ENCODE measurements at regions not wholly inside any gene's neighbourhood (a gene's known extent, or its start where the extent isn't known, plus 50 kb on each side); places are given as distances from the start of the nearest gene placed in this dataset.
"Not testable (repeated sequence)": the region's sequence is repeated elsewhere in the genome, so short reads cannot be mapped to it uniquely, and the experiment has no call there.

DNA sequence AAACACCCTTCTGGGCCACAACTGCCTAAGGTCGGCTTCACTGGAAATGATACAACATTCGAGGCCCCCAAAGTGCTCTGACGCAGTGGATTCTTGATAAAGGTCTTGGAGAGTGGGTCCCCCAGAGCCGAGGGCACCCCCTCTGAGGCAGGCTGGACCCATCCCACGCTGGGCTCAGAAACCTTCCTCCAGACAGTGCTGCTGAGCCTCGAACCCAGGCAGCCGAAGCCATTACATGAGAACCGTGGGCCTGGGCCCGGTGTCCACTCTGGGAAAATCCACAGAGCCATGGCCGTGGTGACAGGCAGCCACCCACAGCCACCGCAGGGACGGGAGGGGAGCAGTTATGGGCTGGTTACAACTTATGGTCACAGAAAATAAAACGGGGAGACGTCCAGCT, 81.4 kb upstream of the ID2 start:
- WGBS, 2 donors (ENCODE audit: low coverage in 1 of 2), result 95 to 100% methylated on average over 1 to 14 of the region's 14 CpGs
- no peak overlapping the region for H3K4me3 ChIP-seq
- H3K27me3 ChIP-seq, result no peaks in the 10 kb centered on the region
- H3K9me3 ChIP-seq, result no peaks in the 10 kb centered on the region
- H3K36me3 ChIP-seq, result no peaks in the 10 kb centered on the region
- no peak for DNase-seq
- intact Hi-C loops (cut with DNase I; ENCODE audit: low total_unique reads), result no loop called here
- H3K27ac ChIP-seq, result no peak overlapping the region
- no peaks in the 10 kb centered on the region for H3K4me1 ChIP-seq
- TF ChIP-seq, protein P1, sequence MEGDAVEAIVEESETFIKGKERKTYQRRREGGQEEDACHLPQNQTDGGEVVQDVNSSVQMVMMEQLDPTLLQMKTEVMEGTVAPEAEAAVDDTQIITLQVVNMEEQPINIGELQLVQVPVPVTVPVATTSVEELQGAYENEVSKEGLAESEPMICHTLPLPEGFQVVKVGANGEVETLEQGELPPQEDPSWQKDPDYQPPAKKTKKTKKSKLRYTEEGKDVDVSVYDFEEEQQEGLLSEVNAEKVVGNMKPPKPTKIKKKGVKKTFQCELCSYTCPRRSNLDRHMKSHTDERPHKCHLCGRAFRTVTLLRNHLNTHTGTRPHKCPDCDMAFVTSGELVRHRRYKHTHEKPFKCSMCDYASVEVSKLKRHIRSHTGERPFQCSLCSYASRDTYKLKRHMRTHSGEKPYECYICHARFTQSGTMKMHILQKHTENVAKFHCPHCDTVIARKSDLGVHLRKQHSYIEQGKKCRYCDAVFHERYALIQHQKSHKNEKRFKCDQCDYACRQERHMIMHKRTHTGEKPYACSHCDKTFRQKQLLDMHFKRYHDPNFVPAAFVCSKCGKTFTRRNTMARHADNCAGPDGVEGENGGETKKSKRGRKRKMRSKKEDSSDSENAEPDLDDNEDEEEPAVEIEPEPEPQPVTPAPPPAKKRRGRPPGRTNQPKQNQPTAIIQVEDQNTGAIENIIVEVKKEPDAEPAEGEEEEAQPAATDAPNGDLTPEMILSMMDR (IDR thresholded peaks at IDR 0.05), result no peak
- TF ChIP-seq POLR2AphosphoS5 (IDR thresholded peaks at IDR 0.05) (no peak), POLR2A (IDR thresholded peaks at IDR 0.05) (no peak), EP300 (IDR thresholded peaks at IDR 0.05; ENCODE audit: low read depth) (no peak)
- in situ Hi-C loops (cut with MboI; ENCODE audit: low pct_ligation_motif_present in 1 of 4, low pct_unique_long_range_greater_than_20kb in 1 of 4, low sequenced_read_pairs in 3 of 4), result no loop called here

- Histone ChIP-seq H3K27me3 (no peaks in the 10 kb centered on the region), H3K27ac (no peak overlapping the region), H3K36me3 (no peaks in the 10 kb centered on the region), H3K4me1 (peaks cover 0 to 9% (median 3%) of the 10 kb centered on the region in 4 donors), H3K4me3 (no peak overlapping the region), H3K9me3 (no peaks in the 10 kb centered on the region)
- in situ Hi-C loops (cut with MboI; ENCODE audit: low pct_ligation_motif_present in 1 of 4, low pct_unique_long_range_greater_than_20kb in 1 of 4, low sequenced_read_pairs in 3 of 4) (no loop called here), intact Hi-C loops (cut with DNase I; ENCODE audit: low total_unique reads) (no loop called here)
- WGBS, 2 donors (ENCODE audit: low coverage in 1 of 2), result 67 to 89% methylated on average over 3 of the region's 3 CpGs
- DNase-seq, result no peak
- TF ChIP-seq EP300 (IDR thresholded peaks at IDR 0.05; ENCODE audit: low read depth) (no peak), POLR2A (IDR thresholded peaks at IDR 0.05) (no peak), POLR2AphosphoS5 (IDR thresholded peaks at IDR 0.05) (no peak)
- TF ChIP-seq, protein P1 (IDR thresholded peaks at IDR 0.05), result no peak
Observed at GRCh38 chr2:8602809-8603208, 79.0 kb upstream of the ID2 start.

DNA sequence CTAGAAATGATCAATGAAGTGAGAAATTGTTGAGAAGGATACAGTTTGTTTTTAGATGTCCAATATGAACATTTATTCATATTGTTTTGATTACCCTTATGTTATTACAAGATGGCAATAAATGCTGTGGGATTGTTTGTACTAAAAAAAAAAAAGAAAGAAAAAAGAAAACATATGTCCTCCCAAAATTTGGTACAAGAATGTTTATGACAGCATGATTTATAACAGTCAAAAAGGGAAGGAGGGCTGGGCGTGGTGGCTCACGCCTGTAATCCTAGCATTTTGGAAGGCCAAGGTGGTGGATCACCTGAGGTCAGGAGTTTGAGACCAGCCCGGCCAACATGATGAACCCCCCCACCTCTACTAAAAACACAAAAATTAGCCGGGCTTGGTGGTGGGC, 78.5 kb upstream of the ID2 start:
- in situ Hi-C loops (cut with MboI; ENCODE audit: low pct_ligation_motif_present in 1 of 4, low pct_unique_long_range_greater_than_20kb in 1 of 4, low sequenced_read_pairs in 3 of 4); intact Hi-C loops (cut with DNase I; ENCODE audit: low total_unique reads); H3K4me3 ChIP-seq; H3K27me3 ChIP-seq; DNase-seq; H3K9me3 ChIP-seq; H3K27ac ChIP-seq; H3K36me3 ChIP-seq: not testable (repeated sequence)
- peaks cover 0 to 13% (median 5%) of the 10 kb centered on the region in 4 donors for H3K4me1 ChIP-seq
- WGBS, 2 donors (ENCODE audit: low coverage in 1 of 2), result 63 to 94% methylated on average over 1 to 4 of the region's 4 CpGs

- no peaks in the 10 kb centered on the region for H3K36me3 ChIP-seq
- H3K27me3 ChIP-seq, result no peaks in the 10 kb centered on the region
- no peak for DNase-seq
- H3K4me1 ChIP-seq, result peaks cover 0 to 13% (median 5%) of the 10 kb centered on the region in 4 donors
- H3K27ac ChIP-seq, result no peak overlapping the region
- intact Hi-C loops (cut with DNase I; ENCODE audit: low total_unique reads), result no loop called here
- TF ChIP-seq EP300 (IDR thresholded peaks at IDR 0.05; ENCODE audit: low read depth) (no peak), POLR2AphosphoS5 (IDR thresholded peaks at IDR 0.05) (no peak), POLR2A (IDR thresholded peaks at IDR 0.05) (no peak)
- TF ChIP-seq, protein P1 (IDR thresholded peaks at IDR 0.05), result no peak
- H3K9me3 ChIP-seq, result no peaks in the 10 kb centered on the region
- H3K4me3 ChIP-seq, result no peak overlapping the region
- in situ Hi-C loops (cut with MboI; ENCODE audit: low pct_ligation_motif_present in 1 of 4, low pct_unique_long_range_greater_than_20kb in 1 of 4, low sequenced_read_pairs in 3 of 4), result no loop called here
- 72 to 73% methylated on average over 2 of the region's 2 CpGs for WGBS, 2 donors (ENCODE audit: low coverage in 1 of 2)
Observed at GRCh38 chr2:8604262-8604661, 77.6 kb upstream of the ID2 start.

GRCh38 chr2:8605351-8606065, 76.3 kb upstream of the ID2 start:
- 69 to 79% methylated on average over 2 to 8 of the region's 8 CpGs for WGBS, 2 donors (ENCODE audit: low coverage in 1 of 2)

More at GRCh38 chr2:8605351-8606065, 76.3 kb upstream of the ID2 start:
- H3K4me1 ChIP-seq, result peaks cover 0 to 13% (median 5%) of the 10 kb centered on the region in 4 donors
- no peak overlapping the region for H3K27ac ChIP-seq
- H3K27me3 ChIP-seq, result no peaks in the 10 kb centered on the region
- intact Hi-C loops (cut with DNase I; ENCODE audit: low total_unique reads), result no loop called here
- no peak overlapping the region for H3K4me3 ChIP-seq
- TF ChIP-seq POLR2AphosphoS5 (IDR thresholded peaks at IDR 0.05), result no peak
- no peak for TF ChIP-seq EP300 (IDR thresholded peaks at IDR 0.05; ENCODE audit: low read depth)
- no peak for TF ChIP-seq POLR2A (IDR thresholded peaks at IDR 0.05)
- TF ChIP-seq, protein P1 (IDR thresholded peaks at IDR 0.05), result no peak
- no peaks in the 10 kb centered on the region for H3K9me3 ChIP-seq
- H3K36me3 ChIP-seq, result no peaks in the 10 kb centered on the region
- no peak for DNase-seq
- in situ Hi-C loops (cut with MboI; ENCODE audit: low pct_ligation_motif_present in 1 of 4, low pct_unique_long_range_greater_than_20kb in 1 of 4, low sequenced_read_pairs in 3 of 4), result no loop called here
